ENCODE measurements at regions not wholly inside any gene's neighbourhood (a gene's known extent, or its start where the extent isn't known, plus 50 kb on each side); places are given as distances from the start of the nearest gene placed in this dataset.

GRCh38 chr3:18238332-18238731 is 186.8 kb downstream of the SATB1 start:
- Histone ChIP-seq H3K9ac (ENCODE audit: low read length) (no peak overlapping the region), H2AFZ (ENCODE audit: insufficient read depth, low read depth, low read length, poor library complexity, severe bottlenecking) (no peak overlapping the region), H3K4me2 (replicated peaks; ENCODE audit: low read depth, low read length, poor library complexity, severe bottlenecking) (no peak overlapping the region), H3K9me3 (ENCODE audit: control extremely low read depth in 1 of 3, control insufficient read depth in 2 of 3, insufficient read depth in 1 of 3, low read length in 2 of 3) (no peaks in the 10 kb centered on the region), H3K36me3 (replicated peaks in 1 of 2; ENCODE audit: control extremely low read depth in 1 of 2, control insufficient read depth in 1 of 2, extremely low read depth in 1 of 2, insufficient read depth in 2 of 2, low read length in 1 of 2) (no peaks in the 10 kb centered on the region), H4K20me1 (ENCODE audit: control insufficient read depth, insufficient read depth, low read length, poor library complexity, severe bottlenecking) (no peaks in the 10 kb centered on the region), H3K79me2 (ENCODE audit: control insufficient read depth, insufficient read depth, low read length) (no peaks in the 10 kb centered on the region), H3K27ac (ENCODE audit: low read length in 2 of 2) (no peak overlapping the region), H3K4me1 (ENCODE audit: control insufficient read depth in 2 of 2, insufficient read depth in 2 of 2, low read length in 2 of 2) (peaks cover 3 to 6% of the 10 kb centered on the region in 2 donors), H3K4me3 (ENCODE audit: control extremely low read depth in 1 of 5, extremely low read depth in 1 of 5, insufficient read depth in 1 of 5, low read depth in 2 of 5, low read length in 4 of 5) (no peak overlapping the region), H3K27me3 (replicated peaks in 1 of 4; ENCODE audit: control extremely low read depth in 1 of 4, control insufficient read depth in 3 of 4, insufficient read depth in 4 of 4, low read length in 3 of 4) (peaks cover 0 to 3% (median 0%) of the 10 kb centered on the region in 4 experiments)
- ATAC-seq (ENCODE audit: low read depth) = no peak
- Mint-ChIP-seq H3K4me1 (peaks cover 9% of the 10 kb centered on the region), H3K4me3 (no peak overlapping the region), H3K9me3 (ENCODE audit: insufficient read depth) (no peaks in the 10 kb centered on the region), H3K27me3 (peaks cover 15% of the 10 kb centered on the region), H3K27ac (no peak overlapping the region)
- TF ChIP-seq CTCF (IDR thresholded peaks at IDR 0.05) = no peak
- no peak for TF ChIP-seq EZH2 (IDR thresholded peaks at IDR 0.05; ENCODE audit: borderline replicate concordance, insufficient read depth, low read depth, low read length, poor library complexity, severe bottlenecking)
- POLR2A ChIA-PET = no interaction called here
- 83% methylated on average over 1 of the region's 2 CpGs for WGBS (ENCODE audit: insufficient coverage)
- intact Hi-C loops (cut with micrococcal nuclease) = no loop called here
- CTCF ChIA-PET = no interaction called here
- no peak for DNase-seq

GRCh38 chr3:18237251-18238005 is 187.7 kb downstream of the SATB1 start:
- H3K9ac ChIP-seq (ENCODE audit: low read length) = no peak overlapping the region
- H3K4me1 Mint-ChIP-seq = peaks cover 9% of the 10 kb centered on the region
- no peak overlapping the region for H3K4me3 Mint-ChIP-seq
- H3K79me2 ChIP-seq (ENCODE audit: control insufficient read depth, insufficient read depth, low read length) = no peaks in the 10 kb centered on the region
- H3K9me3 Mint-ChIP-seq (ENCODE audit: insufficient read depth) = no peaks in the 10 kb centered on the region
- H3K27me3 Mint-ChIP-seq = peaks cover 15% of the 10 kb centered on the region
- TF ChIP-seq CTCF (IDR thresholded peaks at IDR 0.05) = no peak
- no peak for TF ChIP-seq EZH2 (IDR thresholded peaks at IDR 0.05; ENCODE audit: borderline replicate concordance, insufficient read depth, low read depth, low read length, poor library complexity, severe bottlenecking)
- ChIA-PET CTCF (interaction anchor here (0.6 kb wide), 1 partner anchor 899 kb away, joined by 3 read pairs; no protein-coding TSS in a partner anchor), POLR2A (no interaction called here)
- intact Hi-C loops (cut with micrococcal nuclease) = no loop called here
- no peak overlapping the region for H2AFZ ChIP-seq (ENCODE audit: insufficient read depth, low read depth, low read length, poor library complexity, severe bottlenecking)
- no peaks in the 10 kb centered on the region for H3K36me3 ChIP-seq (replicated peaks in 1 of 2; ENCODE audit: control extremely low read depth in 1 of 2, control insufficient read depth in 1 of 2, extremely low read depth in 1 of 2, insufficient read depth in 2 of 2, low read length in 1 of 2)
- 95% methylated on average over 3 of the region's 5 CpGs for WGBS (ENCODE audit: insufficient coverage)
- no peak overlapping the region for H3K4me2 ChIP-seq (replicated peaks; ENCODE audit: low read depth, low read length, poor library complexity, severe bottlenecking)
- peaks cover 3 to 6% of the 10 kb centered on the region in 2 donors for H3K4me1 ChIP-seq (ENCODE audit: control insufficient read depth in 2 of 2, insufficient read depth in 2 of 2, low read length in 2 of 2)
- no peak overlapping the region for H3K4me3 ChIP-seq (ENCODE audit: control extremely low read depth in 1 of 5, extremely low read depth in 1 of 5, insufficient read depth in 1 of 5, low read depth in 2 of 5, low read length in 4 of 5)
- ATAC-seq (ENCODE audit: low read depth) (no peak), DNase-seq (no peak)
- H3K27ac ChIP-seq (ENCODE audit: low read length in 2 of 2) = no peak overlapping the region
- peaks cover 0 to 3% (median 0%) of the 10 kb centered on the region in 4 experiments for H3K27me3 ChIP-seq (replicated peaks in 1 of 4; ENCODE audit: control extremely low read depth in 1 of 4, control insufficient read depth in 3 of 4, insufficient read depth in 4 of 4, low read length in 3 of 4)
- no peaks in the 10 kb centered on the region for H3K9me3 ChIP-seq (ENCODE audit: control extremely low read depth in 1 of 3, control insufficient read depth in 2 of 3, insufficient read depth in 1 of 3, low read length in 2 of 3)
- H3K27ac Mint-ChIP-seq = no peak overlapping the region
- no peaks in the 10 kb centered on the region for H4K20me1 ChIP-seq (ENCODE audit: control insufficient read depth, insufficient read depth, low read length, poor library complexity, severe bottlenecking)

Data from B cell (primary cell).